Activated CD8-positive, alpha-beta memory T cell treated with anti-CD3 and anti-CD28 coated beads, Interleukin-2, amount 10 ng/mL, durations not matched to agents 7 days and 5 days (primary cell): ENCODE measurements at regions not wholly inside any gene's neighbourhood (a gene's known extent, or its start where the extent isn't known, plus 50 kb on each side); places are given as distances from the start of the nearest gene placed in this dataset.

ENCODE experiments used
- ATAC-seq: fragments of 150-1000 bp; cut with Tn5 transposase; one replicate; pipeline ENCODE4 v1.10.0; 2021; ENCODE audit warnings: moderate library complexity
- CTCF ChIA-PET: fragments of 350-600 bp; sonication (Branson Sonifier 250); formaldehyde crosslinking; loops from one replicate; lab custom pipeline; 2021; ENCODE audit warnings: antibody characterized with exemption; lab: Charles Lee
- DNase-seq: peaks from one replicate; pipeline ENCODE4 v3.0.0-alpha.2; 2020
- H3K27ac Mint-ChIP-seq: one replicate; pipeline ENCODE4 v1.8.0; 2021; ENCODE audit warnings: mild to moderate bottlenecking, mixed read lengths
- H3K27me3 Mint-ChIP-seq: one replicate; pipeline ENCODE4 v1.8.0; 2021; ENCODE audit warnings: mixed read lengths
- H3K36me3 Mint-ChIP-seq: one replicate; pipeline ENCODE4 v1.8.0; 2021; ENCODE audit warnings: mild to moderate bottlenecking, mixed read lengths
- H3K4me1 Mint-ChIP-seq: one replicate; pipeline ENCODE4 v1.8.0; 2021; ENCODE audit warnings: mixed read lengths
- H3K4me3 Mint-ChIP-seq: one replicate; pipeline ENCODE4 v1.8.0; 2021; ENCODE audit warnings: mild to moderate bottlenecking, moderate library complexity, mixed read lengths
- H3K9me3 Mint-ChIP-seq: one replicate; pipeline ENCODE4 v1.8.0; 2022; ENCODE audit warnings: low read depth, mixed read lengths

DNA sequence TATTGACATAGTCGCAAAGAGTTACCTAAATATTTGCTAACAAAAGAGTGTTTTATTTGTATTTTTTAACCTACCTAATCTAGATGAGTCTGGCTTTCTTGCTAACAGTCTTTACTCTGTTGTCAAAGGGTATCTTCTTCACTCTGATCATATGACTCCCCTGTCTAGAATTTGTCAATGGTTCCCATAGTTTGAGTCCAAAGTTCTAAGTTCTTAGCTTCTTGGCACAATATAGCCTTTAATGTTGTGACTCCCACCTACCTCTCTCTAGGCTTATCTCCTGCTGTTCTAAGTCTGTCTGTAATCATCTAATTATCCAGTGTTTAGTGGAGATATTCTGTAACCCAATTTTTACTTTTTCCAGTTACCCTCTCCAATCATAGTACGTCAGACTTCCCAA lies 104.3 kb upstream of the PDE3A start:
- DNase-seq (no peak), ATAC-seq (no peak)
- CTCF ChIA-PET, result no interaction called here
- no peaks in the 10 kb centered on the region for H3K4me1 Mint-ChIP-seq
- no peaks in the 10 kb centered on the region for H3K9me3 Mint-ChIP-seq
- no peaks in the 10 kb centered on the region for H3K27me3 Mint-ChIP-seq
- no peak overlapping the region for H3K27ac Mint-ChIP-seq
- no peaks in the 10 kb centered on the region for H3K36me3 Mint-ChIP-seq
- no peak overlapping the region for H3K4me3 Mint-ChIP-seq

DNA sequence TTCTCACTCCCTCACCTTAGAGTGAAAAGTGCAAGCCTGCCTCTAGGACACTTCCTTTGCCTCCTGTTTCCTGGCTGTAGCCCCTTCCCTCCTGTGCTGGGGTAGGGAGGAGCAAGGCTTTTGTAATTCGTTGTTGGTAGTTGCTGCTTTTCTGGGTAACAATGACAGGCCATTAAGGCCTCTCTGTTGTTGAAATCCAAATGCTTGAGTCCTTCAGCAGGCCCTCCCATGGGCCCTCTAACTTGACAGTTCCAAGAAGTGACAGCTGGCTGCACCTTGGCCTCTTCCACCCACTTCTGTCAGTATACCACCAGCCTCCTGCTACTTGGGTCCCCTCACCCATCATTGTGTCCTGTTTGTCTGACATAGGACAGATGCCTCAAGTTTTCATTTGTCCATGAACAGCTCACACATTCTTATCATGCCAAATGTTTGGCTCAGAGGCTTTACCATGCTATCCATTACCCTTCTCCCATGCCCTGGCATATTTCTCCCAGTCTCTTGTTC lies 103.7 kb upstream of the PDE3A start:
- DNase-seq (no peak), ATAC-seq (no peak)
- H3K27ac Mint-ChIP-seq, result no peak overlapping the region
- CTCF ChIA-PET, result no interaction called here
- H3K36me3 Mint-ChIP-seq, result no peaks in the 10 kb centered on the region
- H3K9me3 Mint-ChIP-seq, result no peaks in the 10 kb centered on the region
- H3K4me1 Mint-ChIP-seq, result no peaks in the 10 kb centered on the region
- H3K27me3 Mint-ChIP-seq, result no peaks in the 10 kb centered on the region
- no peak overlapping the region for H3K4me3 Mint-ChIP-seq

DNA sequence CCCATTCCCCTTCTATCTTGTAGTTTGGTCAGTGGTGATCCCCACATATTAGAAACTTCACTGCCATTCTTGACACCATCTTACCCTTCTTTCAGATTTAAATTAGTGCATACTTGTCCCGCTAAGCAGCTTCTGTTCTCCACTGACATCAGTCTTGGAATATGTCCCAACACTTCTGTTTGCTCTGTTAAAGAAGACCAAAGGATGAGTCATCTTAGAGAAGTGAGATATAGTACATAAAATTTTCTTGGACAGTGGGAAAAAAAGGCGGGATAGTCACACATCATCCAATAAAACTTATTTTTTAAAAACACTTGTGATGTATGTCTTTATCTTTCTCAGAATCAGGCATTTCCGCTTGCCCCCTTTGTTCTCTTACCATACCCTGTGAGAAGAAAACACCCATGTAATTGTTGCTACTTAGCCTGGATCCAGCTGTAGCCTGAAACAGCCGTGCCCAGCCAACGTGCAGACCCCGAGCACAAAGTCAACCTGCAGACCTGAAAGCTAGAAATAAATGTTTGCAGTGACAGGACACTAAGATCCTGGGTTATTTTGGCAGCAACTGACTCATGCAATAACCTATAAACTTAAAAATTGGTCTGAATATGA lies 100.1 kb upstream of the PDE3A start:
- H3K4me1 Mint-ChIP-seq, result no peaks in the 10 kb centered on the region
- no peak for ATAC-seq
- H3K36me3 Mint-ChIP-seq, result no peaks in the 10 kb centered on the region
- H3K9me3 Mint-ChIP-seq, result no peaks in the 10 kb centered on the region
- no peak overlapping the region for H3K4me3 Mint-ChIP-seq
- no peaks in the 10 kb centered on the region for H3K27me3 Mint-ChIP-seq
- no peak for DNase-seq
- no peak overlapping the region for H3K27ac Mint-ChIP-seq
- CTCF ChIA-PET, result no interaction called here

DNA sequence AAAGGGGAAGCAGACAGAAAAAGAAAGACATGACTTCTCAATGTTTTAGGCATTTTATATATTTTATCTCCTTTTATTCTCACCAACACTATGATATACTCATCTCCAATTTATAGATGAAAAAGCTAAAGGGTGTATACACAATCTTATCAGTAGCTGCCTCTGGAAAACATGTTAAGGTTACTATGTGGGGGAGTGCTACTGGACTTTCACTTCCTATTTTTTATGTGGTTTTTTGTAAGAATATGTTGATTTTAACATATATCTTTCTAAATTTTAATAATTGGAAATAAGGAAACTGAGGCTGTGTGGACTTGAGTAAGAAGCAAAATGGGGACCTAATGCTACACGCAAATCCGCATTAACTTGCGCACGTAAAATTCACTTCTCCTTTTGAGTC lies 99.6 kb upstream of the PDE3A start:
- no peaks in the 10 kb centered on the region for H3K9me3 Mint-ChIP-seq
- CTCF ChIA-PET, result no interaction called here
- no peaks in the 10 kb centered on the region for H3K36me3 Mint-ChIP-seq

DNA sequence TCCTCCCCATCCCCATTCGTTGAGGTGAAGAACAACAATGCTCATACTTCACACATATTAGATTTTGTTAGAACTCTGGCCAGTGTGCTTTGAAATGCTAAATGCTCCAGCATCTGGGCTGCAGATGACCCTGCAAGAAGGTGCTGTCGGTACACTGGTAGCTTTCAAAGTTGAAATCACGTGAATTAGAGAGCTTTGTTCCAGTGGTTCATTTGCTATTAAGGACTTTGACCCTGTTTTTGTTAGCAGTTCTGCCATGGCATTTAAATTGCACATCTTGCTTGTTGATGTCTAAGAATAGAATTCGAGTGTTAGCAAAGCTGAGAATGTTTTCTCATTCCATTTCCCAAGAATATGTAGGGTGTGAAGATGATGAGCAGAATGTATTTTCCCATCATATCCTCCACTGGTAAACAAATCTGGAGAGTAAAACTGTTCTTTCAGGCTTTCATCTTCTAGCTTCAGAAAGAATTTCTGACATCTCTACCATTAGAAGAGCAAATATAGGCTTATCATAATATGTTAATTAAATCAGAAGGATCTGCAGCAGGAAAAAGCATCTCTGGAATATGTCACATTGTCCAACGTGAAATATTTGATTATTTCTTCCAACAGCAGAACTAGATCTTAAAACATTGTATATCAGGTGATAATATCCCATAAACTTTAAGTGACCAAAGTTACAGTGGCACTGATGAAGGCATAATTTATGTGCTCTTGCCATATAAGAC lies 98.8 kb upstream of the PDE3A start:
- Mint-ChIP-seq H3K27ac (no peak overlapping the region), H3K4me1 (no peaks in the 10 kb centered on the region), H3K36me3 (no peaks in the 10 kb centered on the region), H3K4me3 (no peak overlapping the region), H3K27me3 (no peaks in the 10 kb centered on the region), H3K9me3 (no peaks in the 10 kb centered on the region)
- no peak for ATAC-seq
- CTCF ChIA-PET, result no interaction called here
- no peak for DNase-seq

More for the DNA sequence above, 99.6 kb upstream of the PDE3A start:
- no peak for ATAC-seq
- Mint-ChIP-seq H3K27me3 (no peaks in the 10 kb centered on the region), H3K27ac (no peak overlapping the region), H3K4me1 (no peaks in the 10 kb centered on the region), H3K4me3 (no peak overlapping the region)
- no peak for DNase-seq

DNA sequence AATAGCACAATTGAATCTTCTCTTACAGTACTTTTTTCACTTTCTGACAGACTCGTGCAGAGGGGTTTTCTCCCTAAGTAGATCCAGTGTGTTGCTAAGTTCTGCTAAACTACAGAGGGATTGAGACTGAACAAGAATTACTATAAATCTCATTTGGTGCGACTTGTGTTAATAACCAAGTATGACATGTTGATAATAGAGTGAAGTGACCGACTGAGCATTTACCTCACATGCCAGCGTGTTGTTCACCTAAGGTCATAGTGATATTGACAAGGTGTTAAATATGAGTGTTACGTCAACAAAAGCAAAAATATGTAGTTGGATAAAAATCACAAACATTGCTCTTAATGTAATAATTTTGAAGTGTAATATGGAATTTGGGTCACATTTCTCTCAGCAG lies 97.8 kb upstream of the PDE3A start:
- Mint-ChIP-seq H3K4me3 (no peak overlapping the region), H3K9me3 (no peaks in the 10 kb centered on the region), H3K27me3 (no peaks in the 10 kb centered on the region), H3K27ac (no peak overlapping the region), H3K36me3 (no peaks in the 10 kb centered on the region), H3K4me1 (no peaks in the 10 kb centered on the region)
- no peak for DNase-seq
- CTCF ChIA-PET, result no interaction called here
- no peak for ATAC-seq

DNA sequence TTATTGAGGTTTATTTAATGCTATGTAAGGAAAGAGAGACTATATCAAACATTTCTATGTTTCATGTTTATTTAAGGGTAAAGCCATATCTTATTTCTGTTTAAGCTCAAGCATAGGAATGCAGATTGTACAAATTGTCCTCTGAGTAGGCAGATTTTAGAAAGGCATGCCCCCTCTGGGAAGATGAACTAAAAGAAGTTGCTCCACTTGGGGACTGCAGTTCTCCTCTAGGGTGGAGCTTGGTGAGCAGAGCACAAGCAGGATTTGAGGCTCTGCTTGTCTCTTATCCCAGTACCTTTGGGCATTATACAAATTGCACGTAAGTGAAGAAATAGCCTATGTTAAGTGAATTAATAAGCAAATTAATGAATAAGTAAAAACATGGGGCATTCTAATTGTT lies 96.2 kb upstream of the PDE3A start:
- Mint-ChIP-seq H3K27me3 (no peaks in the 10 kb centered on the region), H3K4me3 (no peak overlapping the region), H3K36me3 (no peaks in the 10 kb centered on the region), H3K27ac (no peak overlapping the region), H3K9me3 (no peaks in the 10 kb centered on the region), H3K4me1 (no peaks in the 10 kb centered on the region)
- CTCF ChIA-PET, result no interaction called here
- DNase-seq (no peak), ATAC-seq (no peak)

DNA sequence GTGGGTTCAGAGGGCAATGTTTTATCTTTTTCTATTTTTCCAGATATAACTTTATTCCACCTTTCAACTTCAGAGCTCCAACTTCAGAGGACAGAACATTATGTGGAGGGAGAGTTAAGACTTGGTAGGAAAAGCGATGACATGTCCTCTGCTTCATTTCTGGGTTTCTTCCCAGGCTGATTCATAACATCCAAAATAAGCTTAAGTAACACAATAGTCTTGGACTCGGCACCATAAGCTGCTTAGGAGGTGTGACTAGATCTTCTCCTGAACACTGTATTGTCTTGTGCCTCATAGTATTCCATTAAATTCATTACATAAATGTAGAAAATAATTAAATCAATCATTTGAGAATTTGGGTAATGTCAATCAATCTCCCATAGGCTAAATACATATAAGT lies 95.5 kb upstream of the PDE3A start:
- CTCF ChIA-PET, result no interaction called here
- Mint-ChIP-seq H3K4me3 (no peak overlapping the region), H3K4me1 (no peaks in the 10 kb centered on the region), H3K36me3 (no peaks in the 10 kb centered on the region), H3K9me3 (no peaks in the 10 kb centered on the region), H3K27me3 (no peaks in the 10 kb centered on the region), H3K27ac (no peak overlapping the region)
- ATAC-seq (no peak), DNase-seq (no peak)

DNA sequence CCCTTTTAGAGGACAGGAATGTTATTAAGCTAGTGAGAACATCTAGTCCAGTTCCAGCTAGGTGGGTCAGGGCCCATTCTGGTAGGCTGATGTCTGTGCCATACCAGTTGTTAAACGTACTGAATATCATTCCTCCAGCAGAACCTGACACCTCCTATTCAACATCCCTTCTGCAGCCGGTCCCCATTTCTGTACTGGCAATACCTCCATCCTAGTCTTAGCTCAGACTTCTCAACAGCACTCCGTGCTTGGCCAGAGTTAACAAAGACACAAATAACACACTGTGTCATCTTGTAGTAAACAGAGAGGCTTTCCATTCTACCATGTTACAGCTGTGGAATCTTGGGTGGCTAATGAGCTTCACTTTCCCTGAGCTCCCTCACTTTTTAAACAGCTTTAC lies 94.3 kb upstream of the PDE3A start:
- DNase-seq, result no peak
- CTCF ChIA-PET, result no interaction called here
- no peaks in the 10 kb centered on the region for H3K9me3 Mint-ChIP-seq

DNA sequence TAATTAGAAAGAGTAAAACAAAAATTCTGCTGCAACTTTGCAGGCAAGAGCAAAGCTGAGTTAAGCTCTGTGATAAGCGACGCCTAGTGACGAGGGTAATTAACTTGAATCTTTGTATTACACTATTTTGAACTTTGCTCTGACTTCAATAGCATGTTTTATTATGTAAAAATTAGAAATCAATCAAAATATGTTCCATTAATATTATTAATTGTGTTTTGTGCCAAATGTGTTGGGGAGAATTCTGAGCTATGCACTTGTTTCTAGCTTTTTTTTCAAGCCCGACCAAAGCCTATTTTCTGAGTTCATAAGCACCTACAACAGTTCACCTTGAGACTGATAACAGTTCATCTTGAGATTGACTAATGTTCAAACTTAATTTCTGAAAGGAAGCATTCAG lies 90.1 kb upstream of the PDE3A start:
- no peaks in the 10 kb centered on the region for H3K9me3 Mint-ChIP-seq

More for the DNA sequence above, 94.3 kb upstream of the PDE3A start:
- no peaks in the 10 kb centered on the region for H3K36me3 Mint-ChIP-seq
- H3K4me1 Mint-ChIP-seq, result no peaks in the 10 kb centered on the region
- no peaks in the 10 kb centered on the region for H3K27me3 Mint-ChIP-seq
- H3K4me3 Mint-ChIP-seq, result no peak overlapping the region
- no peak overlapping the region for H3K27ac Mint-ChIP-seq
- ATAC-seq, result no peak

DNA sequence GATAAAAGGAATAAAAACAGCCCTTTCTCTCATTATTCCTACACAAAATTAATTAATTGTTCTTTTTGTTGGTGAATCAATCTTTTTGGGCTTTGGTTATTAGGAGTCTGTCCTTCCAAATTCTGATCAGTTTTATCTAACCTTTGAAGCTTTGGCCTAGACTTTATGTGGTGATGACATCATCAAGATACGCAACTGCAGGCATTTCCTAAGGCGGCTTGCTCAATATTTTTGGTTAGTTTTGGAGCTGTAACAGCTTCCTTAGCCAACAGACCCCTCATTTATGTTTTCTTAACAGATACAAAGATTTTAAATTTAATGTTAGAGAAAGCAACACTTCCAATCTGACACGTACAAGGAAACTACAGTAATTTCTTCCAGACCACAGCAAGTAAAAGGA lies 87.8 kb upstream of the PDE3A start:
- Mint-ChIP-seq H3K27me3 (no peaks in the 10 kb centered on the region), H3K4me3 (no peak overlapping the region), H3K4me1 (no peaks in the 10 kb centered on the region), H3K36me3 (no peaks in the 10 kb centered on the region), H3K9me3 (no peaks in the 10 kb centered on the region), H3K27ac (no peak overlapping the region)
- no peak for DNase-seq
- ATAC-seq, result no peak
- CTCF ChIA-PET, result no interaction called here

More for the DNA sequence above, 90.1 kb upstream of the PDE3A start:
- Mint-ChIP-seq H3K27ac (no peak overlapping the region), H3K4me3 (no peak overlapping the region), H3K36me3 (no peaks in the 10 kb centered on the region), H3K4me1 (no peaks in the 10 kb centered on the region), H3K27me3 (no peaks in the 10 kb centered on the region)
- ATAC-seq (no peak), DNase-seq (no peak)
- CTCF ChIA-PET, result no interaction called here

DNA sequence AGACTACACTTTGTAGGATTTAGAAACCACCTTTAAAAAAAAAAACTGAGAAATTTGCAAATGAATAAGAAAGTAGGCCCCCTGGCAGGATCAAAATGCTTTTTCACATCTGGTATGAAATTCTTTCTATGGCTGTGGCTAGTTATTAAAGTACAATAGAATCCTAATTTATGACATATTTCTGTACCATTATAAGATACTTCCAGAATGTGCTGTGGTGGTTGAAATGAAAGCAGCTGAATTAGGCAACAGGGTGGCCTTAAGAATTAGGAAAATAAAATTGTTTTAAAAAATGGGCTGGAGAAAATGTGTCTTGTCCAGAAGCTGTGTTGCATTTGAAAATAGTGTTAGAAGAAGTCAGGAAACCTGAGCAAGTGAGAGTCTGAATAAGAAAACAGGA lies 85.9 kb upstream of the PDE3A start:
- H3K9me3 Mint-ChIP-seq, result no peaks in the 10 kb centered on the region
- CTCF ChIA-PET, result no interaction called here
- ATAC-seq (no peak), DNase-seq (no peak)
- no peaks in the 10 kb centered on the region for H3K4me1 Mint-ChIP-seq
- no peak overlapping the region for H3K27ac Mint-ChIP-seq
- no peaks in the 10 kb centered on the region for H3K27me3 Mint-ChIP-seq
- H3K4me3 Mint-ChIP-seq, result no peak overlapping the region
- no peaks in the 10 kb centered on the region for H3K36me3 Mint-ChIP-seq

DNA sequence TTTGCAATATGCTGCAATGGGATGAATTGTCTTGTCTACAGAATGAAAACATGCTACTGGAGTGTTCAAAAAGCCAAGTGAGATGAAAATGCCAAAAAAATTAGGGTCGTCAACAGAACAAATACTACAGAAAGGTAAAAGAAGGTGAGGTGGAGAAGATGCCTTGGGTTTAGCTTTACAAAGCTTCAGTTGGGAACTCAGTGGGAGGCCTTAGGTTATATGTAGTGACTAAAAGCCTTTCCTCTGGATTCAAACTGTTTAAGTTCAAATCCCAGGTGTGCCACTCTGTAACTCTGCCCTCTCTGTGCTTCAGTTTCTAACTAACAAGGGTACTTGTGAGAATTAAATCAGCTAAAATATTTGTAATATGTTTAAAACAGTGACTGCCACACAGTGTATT lies 84.9 kb upstream of the PDE3A start:
- Mint-ChIP-seq H3K27ac (no peak overlapping the region), H3K4me1 (no peaks in the 10 kb centered on the region), H3K27me3 (no peaks in the 10 kb centered on the region), H3K36me3 (no peaks in the 10 kb centered on the region), H3K9me3 (no peaks in the 10 kb centered on the region), H3K4me3 (no peak overlapping the region)
- ATAC-seq (no peak), DNase-seq (no peak)
- CTCF ChIA-PET, result no interaction called here

DNA sequence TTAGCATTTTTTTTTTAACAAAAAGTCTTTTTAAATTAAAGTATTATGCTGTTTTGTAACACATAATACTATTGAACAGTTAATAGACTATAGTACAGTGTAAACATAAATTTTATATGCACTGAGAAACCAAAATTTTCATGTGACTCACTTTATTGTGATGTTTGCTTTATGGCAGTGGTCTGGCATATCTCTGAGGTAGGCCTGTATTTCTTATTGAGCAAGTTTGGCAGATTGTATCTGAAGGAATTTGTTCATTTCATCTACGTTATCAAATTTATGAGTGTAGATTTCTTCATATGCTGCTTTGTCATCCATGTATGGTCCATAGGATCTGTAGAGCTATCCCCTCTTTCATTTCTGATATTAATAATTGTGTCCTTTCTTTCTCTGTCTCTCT lies 78.8 kb upstream of the PDE3A start:
- Mint-ChIP-seq H3K4me3 (no peak overlapping the region), H3K9me3 (peaks cover 4% of the 10 kb centered on the region), H3K4me1 (no peaks in the 10 kb centered on the region), H3K27ac (no peak overlapping the region), H3K27me3 (no peaks in the 10 kb centered on the region), H3K36me3 (no peaks in the 10 kb centered on the region)
- DNase-seq, result no peak
- ATAC-seq, result no peak
- CTCF ChIA-PET, result no interaction called here
